B cell (primary cell): ENCODE measurements at regions not wholly inside any gene's neighbourhood (a gene's known extent, or its start where the extent isn't known, plus 50 kb on each side); places are given as distances from the start of the nearest gene placed in this dataset.

Experiments used
- ATAC-seq: fragments of 200-7000 bp; cut with Tn5 transposase; one replicate; pipeline ENCODE4 v1.10.0; 2021; ENCODE audit warnings: low read depth, mild to moderate bottlenecking, moderate number of reproducible peaks, moderate library complexity
- CTCF ChIA-PET: fragments of 350-600 bp; sonication (Branson Sonifier 250); formaldehyde crosslinking; loops from one replicate; lab custom pipeline; 2021; ENCODE audit warnings: antibody characterized with exemption, inconsistent platforms; lab: Charles Lee
- POLR2A ChIA-PET: fragments of 350-600 bp; sonication (Branson Sonifier 250); formaldehyde crosslinking; loops from one replicate; lab custom pipeline; 2021; ENCODE audit warnings: antibody characterized with exemption; lab: Charles Lee
- DNase-seq: peaks from one replicate; pipeline ENCODE4 v3.0.0; 2013
- H2AFZ ChIP-seq: 2 replicates; pipeline ENCODE4 v1.6.1; 2012; ENCODE audit warnings: mild to moderate bottlenecking, low read depth, low read length; ENCODE audit not compliant: insufficient read depth, poor library complexity, severe bottlenecking
- H3K27ac ChIP-seq, 2 donors: 1 replicate in 1 of 2; 2 replicates in 1 of 2; pipeline ENCODE4 v1.5.1; 2012 to 2013; ENCODE audit warnings: low read length in 2 of 2, mild to moderate bottlenecking in 2 of 2, moderate library complexity in 1 of 2
- H3K27me3 ChIP-seq, 4 experiments: fragments of 200-600 bp in 1 of 4; sonication (generic) in 1 of 4; replicated peaks in 1 of 4; 1 replicate in 2 of 4; 2 replicates in 2 of 4; pipeline versions ENCODE4 v1.6.1 to v1.7.0; 2013 to 2016; ENCODE audit warnings: low read length in 3 of 4, mild to moderate bottlenecking in 2 of 4, mixed read lengths in 1 of 4, moderate library complexity in 1 of 4; ENCODE audit not compliant: insufficient read depth in 4 of 4, control insufficient read depth in 3 of 4; ENCODE audit errors: control extremely low read depth in 1 of 4
- H3K36me3 ChIP-seq, 2 experiments: replicated peaks in 1 of 2; 1 replicate in 1 of 2; 2 replicates in 1 of 2; pipeline versions ENCODE4 v1.6.1 to v1.7.1; 2013; ENCODE audit warnings: low read length in 1 of 2; ENCODE audit not compliant: insufficient read depth in 2 of 2, control insufficient read depth in 1 of 2; ENCODE audit errors: control extremely low read depth in 1 of 2, extremely low read depth in 1 of 2
- H3K4me1 ChIP-seq, 2 donors: fragments of 200-600 bp in 1 of 2; sonication (generic) in 1 of 2; 1 replicate in 1 of 2; 2 replicates in 1 of 2; pipeline versions ENCODE4 v1.5.1 to v1.6.1; 2013 to 2017; ENCODE audit warnings: low read length in 2 of 2; ENCODE audit not compliant: control insufficient read depth in 2 of 2, insufficient read depth in 2 of 2
- H3K4me2 ChIP-seq: replicated peaks from 2 replicates; pipeline ENCODE3; 2012; ENCODE audit warnings: mild to moderate bottlenecking, low read depth, low read length; ENCODE audit not compliant: poor library complexity, severe bottlenecking
- H3K4me3 ChIP-seq, 5 experiments: fragments of 200-600 bp in 1 of 5; sonication (generic) in 1 of 5; 1 replicate in 3 of 5; 2 replicates in 2 of 5; pipeline versions ENCODE4 v1.5.1 to v1.7.0; 2011 to 2016; ENCODE audit warnings: low read length in 4 of 5, mild to moderate bottlenecking in 4 of 5, low read depth in 2 of 5, control low read depth in 1 of 5, moderate library complexity in 1 of 5; ENCODE audit not compliant: insufficient read depth in 1 of 5; ENCODE audit errors: control extremely low read depth in 1 of 5, extremely low read depth in 1 of 5
- H3K79me2 ChIP-seq: fragments of 200-600 bp; sonication (generic); one replicate; pipeline ENCODE4 v1.6.0; 2016; ENCODE audit warnings: low read length; ENCODE audit not compliant: control insufficient read depth, insufficient read depth
- H3K9ac ChIP-seq: fragments of 200-600 bp; sonication (generic); 2 replicates; pipeline ENCODE4 v1.6.1; 2017; ENCODE audit warnings: mild to moderate bottlenecking, low read length, moderate library complexity
- H3K9me3 ChIP-seq, 3 donors: one replicate each; pipeline versions ENCODE4 v1.6.1 to v1.7.1; 2013; ENCODE audit warnings: low read length in 2 of 3; ENCODE audit not compliant: control insufficient read depth in 2 of 3, insufficient read depth in 1 of 3; ENCODE audit errors: control extremely low read depth in 1 of 3
- H4K20me1 ChIP-seq: 2 replicates; pipeline ENCODE4 v1.6.0; 2012; ENCODE audit warnings: mild to moderate bottlenecking, low read length; ENCODE audit not compliant: insufficient read depth, control insufficient read depth, poor library complexity, severe bottlenecking
- H3K27ac Mint-ChIP-seq: one replicate; pipeline ENCODE4 v1.8.0; 2021; ENCODE audit warnings: mixed read lengths
- H3K27me3 Mint-ChIP-seq: one replicate; pipeline ENCODE4 v1.8.0; 2021; ENCODE audit warnings: mixed read lengths
- H3K4me1 Mint-ChIP-seq: one replicate; pipeline ENCODE4 v1.8.0; 2021; ENCODE audit warnings: mixed read lengths
- H3K4me3 Mint-ChIP-seq: one replicate; pipeline ENCODE4 v1.8.0; 2021; ENCODE audit warnings: mixed read lengths
- H3K9me3 Mint-ChIP-seq: one replicate; pipeline ENCODE4 v1.8.0; 2022; ENCODE audit warnings: mixed read lengths; ENCODE audit not compliant: insufficient read depth
- CTCF ChIP-seq: fragments of 200-600 bp; IDR thresholded peaks from one replicate; pipeline ENCODE4 v1.8.0; 2022; ENCODE audit warnings: antibody characterized with exemption, mild to moderate bottlenecking
- EZH2 ChIP-seq: IDR thresholded peaks from 2 replicates; pipeline ENCODE4 v1.6.1; 2012; ENCODE audit warnings: borderline replicate concordance, low read depth, mild to moderate bottlenecking, moderate library complexity, low read length; ENCODE audit not compliant: insufficient read depth, poor library complexity, severe bottlenecking
- WGBS: methylation state at CpG from one replicate; pipeline ENCODE4 v1.1.5; 2013; ENCODE audit warnings: missing lambda C conversion rate; ENCODE audit not compliant: insufficient coverage; 5-methylcytosine and 5-hydroxymethylcytosine counted together
- intact Hi-C: fragments of 100-400 bp; cut with micrococcal nuclease; formaldehyde crosslinking; loops from one replicate; pipeline ENCODE4 v1.10.0; 2022

- POLR2A ChIA-PET, result no interaction called here
- no peak for DNase-seq
- 97% methylated on average over 3 of the region's 3 CpGs for WGBS
These were observed 112.3 kb downstream of the ERMARD start for GRCh38 chr6:169863710-169864109.

GRCh38 chr6:169862892-169863525 is 111.6 kb downstream of the ERMARD start:
- H3K27ac ChIP-seq, result no peak overlapping the region
- Mint-ChIP-seq H3K27me3 (peaks cover 6% of the 10 kb centered on the region), H3K4me1 (no peaks in the 10 kb centered on the region), H3K9me3 (no peaks in the 10 kb centered on the region), H3K27ac (no peak overlapping the region), H3K4me3 (no peak overlapping the region)
- 96% methylated on average over 16 of the region's 20 CpGs for WGBS
- H3K4me2 ChIP-seq, result no peak overlapping the region
- no peaks in the 10 kb centered on the region for H3K27me3 ChIP-seq
- DNase-seq, result no peak
- ChIA-PET CTCF (no interaction called here), POLR2A (no interaction called here)
- H3K79me2 ChIP-seq, result no peaks in the 10 kb centered on the region
- no peak for ATAC-seq
- no peaks in the 10 kb centered on the region for H3K36me3 ChIP-seq
- intact Hi-C loops, result no loop called here
- H3K9ac ChIP-seq, result no peak overlapping the region
- no peaks in the 10 kb centered on the region for H4K20me1 ChIP-seq
- H3K4me1 ChIP-seq, result peaks cover 0 to 3% of the 10 kb centered on the region in 2 donors
- TF ChIP-seq EZH2 (no peak), CTCF (no peak)
- H2AFZ ChIP-seq, result no peak overlapping the region
- peaks cover 0 to 14% (median 2%) of the 10 kb centered on the region in 3 donors for H3K9me3 ChIP-seq
- H3K4me3 ChIP-seq, result no peak overlapping the region

More at GRCh38 chr6:169863710-169864109, 112.3 kb downstream of the ERMARD start:
- no peak overlapping the region for H3K4me2 ChIP-seq
- H3K4me1 ChIP-seq, result peaks cover 0 to 10% of the 10 kb centered on the region in 2 donors
- intact Hi-C loops, result no loop called here
- no peak overlapping the region for H3K27ac ChIP-seq
- CTCF ChIA-PET, result no interaction called here
- TF ChIP-seq CTCF, result no peak
- H3K79me2 ChIP-seq, result no peaks in the 10 kb centered on the region
- no peak overlapping the region for H3K4me3 ChIP-seq
- no peaks in the 10 kb centered on the region for H3K4me1 Mint-ChIP-seq
- no peak overlapping the region for H2AFZ ChIP-seq
- no peaks in the 10 kb centered on the region for H3K9me3 Mint-ChIP-seq
- no peak overlapping the region for H3K27ac Mint-ChIP-seq
- H3K9me3 ChIP-seq, result peaks cover 0 to 7% (median 0%) of the 10 kb centered on the region in 3 donors
- no peak overlapping the region for H3K4me3 Mint-ChIP-seq
- H3K27me3 ChIP-seq, result no peaks in the 10 kb centered on the region
- ATAC-seq, result no peak
- H3K9ac ChIP-seq, result no peak overlapping the region
- H3K27me3 Mint-ChIP-seq, result peaks cover 6% of the 10 kb centered on the region
- no peaks in the 10 kb centered on the region for H3K36me3 ChIP-seq
- no peaks in the 10 kb centered on the region for H4K20me1 ChIP-seq
